ENCODE measurements at regions not wholly inside any gene's neighbourhood (a gene's known extent, or its start where the extent isn't known, plus 50 kb on each side); places are given as distances from the start of the nearest gene placed in this dataset.

- TF ChIP-seq EZH2 (IDR thresholded peaks at IDR 0.05; ENCODE audit: borderline replicate concordance, insufficient read depth, low read depth, low read length, poor library complexity, severe bottlenecking) = no peak
- TF ChIP-seq CTCF (IDR thresholded peaks at IDR 0.05) = no peak
Measured at GRCh38 chr21:34219334-34220060, 144.3 kb upstream of the KCNE2 start.

All from B cell (primary cell).